HCT116 (cell line): ENCODE measurements at regions not wholly inside any gene's neighbourhood (a gene's known extent, or its start where the extent isn't known, plus 50 kb on each side); places are given as distances from the start of the nearest gene placed in this dataset.

Source experiments
- CTCF ChIP-seq, 3 experiments: fragments of 200-600 bp in 1 of 3; sonication (generic) in 1 of 3; IDR thresholded peaks in 2 of 3; conservative IDR thresholded peaks in 1 of 3; 2 replicates each; pipeline ENCODE4 v1.5.1; 2012 to 2017; ENCODE audit warnings: low read depth in 2 of 3, low read length in 2 of 3, antibody characterized with exemption in 1 of 3, borderline replicate concordance in 1 of 3, control low read depth in 1 of 3, mild to moderate bottlenecking in 1 of 3, mixed read lengths in 1 of 3, mixed run types in 1 of 3, moderate library complexity in 1 of 3; ENCODE audit not compliant: insufficient read depth in 1 of 3
- EZH2 ChIP-seq: fragments of 200-600 bp; sonication (generic); IDR thresholded peaks from 2 replicates; pipeline ENCODE4 v1.6.1; 2017; ENCODE audit warnings: antibody characterized with exemption, mixed run types
- FOSL1 ChIP-seq: IDR thresholded peaks from 2 replicates; pipeline ENCODE4 v1.6.1; 2012; ENCODE audit warnings: low read depth
- MAX ChIP-seq: IDR thresholded peaks from 2 replicates; pipeline ENCODE4 v1.6.1; 2012
- POLR2A ChIP-seq: IDR thresholded peaks from 2 replicates; pipeline ENCODE4 v1.7.0; 2011; ENCODE audit warnings: borderline replicate concordance; ENCODE audit not compliant: insufficient read depth, insufficient read length; ENCODE audit errors: extremely low read depth
- REST ChIP-seq: IDR thresholded peaks from 2 replicates; pipeline ENCODE4 v1.6.1; 2012; ENCODE audit warnings: low read depth
- YY1 ChIP-seq: IDR thresholded peaks from 2 replicates; pipeline ENCODE4 v1.6.1; 2011; ENCODE audit warnings: low read length, low read depth, moderate library complexity, mild to moderate bottlenecking; ENCODE audit not compliant: insufficient replicate concordance; ENCODE audit errors: extremely low read depth

GRCh38 chr6:90870561-90870960 lies 283.7 kb upstream of the MAP3K7 start:
- no peak for TF ChIP-seq EZH2
- no peak for TF ChIP-seq REST
- no peak for TF ChIP-seq YY1
- TF ChIP-seq CTCF (IDR thresholded peaks at IDR 0.05 in 2 of 3, conservative IDR thresholded peaks at IDR 0.05 in 1 of 3; ENCODE audit: borderline replicate concordance in 1 of 3, insufficient read depth in 1 of 3, low read depth in 2 of 3, low read length in 2 of 3) = no peak
- no peak for TF ChIP-seq FOSL1
- no peak for TF ChIP-seq POLR2A
- no peak for TF ChIP-seq MAX
